ENCODE measurements at regions not wholly inside any gene's neighbourhood (a gene's known extent, or its start where the extent isn't known, plus 50 kb on each side); places are given as distances from the start of the nearest gene placed in this dataset.

- H3K4me2 ChIP-seq (ENCODE audit: low read depth, low read length) = peak overlapping the region; percentile 67
- ChIA-PET CTCF (ENCODE audit: low intra/inter-chr PET ratio, low total read pairs) (no interaction called here), POLR2A (interaction anchor here (0.6 to 2.9 kb wide), 34 partner anchors 9 to 356 kb away, joined by 3 to 37 read pairs (median 6); partner anchors contain the start of gene NEDD9)
- in situ Hi-C loops (cut with HindIII; ENCODE audit: extremely low pct_ligation_motif_present, low pct_unique_long_range_greater_than_20kb) (loop anchor here (10.0 kb wide), 1 partner anchor 127 kb away; no protein-coding TSS in a partner anchor), intact Hi-C loops (cut with micrococcal nuclease; ENCODE audit: unreplicated experiment) (loop anchor here (1.0 to 2.0 kb wide), 5 partner anchors 25 to 135 kb away; partner anchors contain the start of gene NEDD9)
- H3K9ac ChIP-seq (ENCODE audit: insufficient read depth, low read depth, low read length) = peak overlapping the region; percentile 76
- FAIRE-seq (peak; percentile 94), ATAC-seq (peak; percentile 99), DNase-seq (ENCODE audit: low spot score) (peak; percentile 100)
- H3K36me3 ChIP-seq (replicated peaks in 1 of 2; ENCODE audit: control insufficient read depth in 1 of 2, insufficient read depth in 2 of 2, low read length in 2 of 2) = no peaks in the 10 kb centered on the region
- no peaks in the 10 kb centered on the region for H4K20me1 ChIP-seq (ENCODE audit: insufficient read depth, low read length)
- WGBS (ENCODE audit: low lambda C conversion rate) = 0% methylated on average over 6 of the region's 6 CpGs
- H3K4me1 ChIP-seq (ENCODE audit: insufficient read depth, low read length) = peaks cover 75% of the 10 kb centered on the region
- H3K79me2 ChIP-seq (ENCODE audit: insufficient read depth, low read length) = peaks cover 4% of the 10 kb centered on the region
- no peaks in the 10 kb centered on the region for H3K27me3 ChIP-seq (ENCODE audit: control insufficient read depth in 1 of 2, insufficient read depth in 2 of 2, low read length in 2 of 2)
- H3K27ac ChIP-seq (ENCODE audit: extremely low read length, insufficient read depth, low read length) = peak overlapping the region; percentile 94
- no peak overlapping the region for H2AFZ ChIP-seq (ENCODE audit: low read length)
- TSS peak; percentile 99 for BruUV-seq (replicated peaks)
- H3K4me3 ChIP-seq (replicated peaks in 1 of 3; ENCODE audit: insufficient read depth in 1 of 3, low read depth in 2 of 3, low read length in 3 of 3) = peak overlapping the region in 1 of 3 experiments; percentile 10; a peak in 1 of 6 replicates
- no peaks in the 10 kb centered on the region for H3K9me3 ChIP-seq (ENCODE audit: low read length)
- TF ChIP-seq AHR (CRISPR knock-in tag; IDR thresholded peaks at IDR 0.05) = peak; percentile 55; the same call in 1 of the 2 replicates
- no peak for TF ChIP-seq CREB1 (IDR thresholded peaks at IDR 0.05)
- peak; percentile 85 for TF ChIP-seq CREB1 (CRISPR knock-in tag; IDR thresholded peaks at IDR 0.05)
- no peak for TF ChIP-seq HNRNPH1 (optimal IDR thresholded peaks at IDR 0.05; ENCODE audit: low read depth, low read length)
- TF ChIP-seq ZNF503 (CRISPR knock-in tag; IDR thresholded peaks at IDR 0.05) = peak; percentile 74; the same call in 1 of the 2 replicates
- 0 out of 2 replicates have a peak, but pooled peaks have one; percentile 34 for TF ChIP-seq YEATS4 (CRISPR knock-in tag; IDR thresholded peaks at IDR 0.05; ENCODE audit: borderline replicate concordance)
- TF ChIP-seq ZFP36L1 (CRISPR knock-in tag; IDR thresholded peaks at IDR 0.05) = peak; percentile 81
- peak; percentile 39; the same call in 1 of the 2 replicates for TF ChIP-seq ZNF563 (CRISPR knock-in tag; IDR thresholded peaks at IDR 0.05)
- TF ChIP-seq SP5 (CRISPR knock-in tag; IDR thresholded peaks at IDR 0.05; ENCODE audit: borderline replicate concordance, low read depth) = peak; percentile 51
- TF ChIP-seq ARNTL (CRISPR knock-in tag; IDR thresholded peaks at IDR 0.05) = no peak; the same call in none of the 2 replicates
- TF ChIP-seq MBNL3 (CRISPR knock-in tag; conservative IDR thresholded peaks at IDR 0.05) = no peak
- peak; percentile 40; the same call in 1 of the 2 replicates for TF ChIP-seq ZNF598 (CRISPR knock-in tag; IDR thresholded peaks at IDR 0.05; ENCODE audit: borderline replicate concordance)
- TF ChIP-seq ZFP1 (CRISPR knock-in tag; IDR thresholded peaks at IDR 0.05) = peak; percentile 80; the same call in 1 of the 2 replicates
- no peak for TF ChIP-seq ZNF720 (CRISPR knock-in tag; IDR thresholded peaks at IDR 0.05)
- peak; percentile 85 for TF ChIP-seq ZNF639 (CRISPR knock-in tag; conservative IDR thresholded peaks at IDR 0.05)
- 0 out of 2 replicates have a peak, but pooled peaks have one; percentile 17 for TF ChIP-seq CHD2 (IDR thresholded peaks at IDR 0.05; ENCODE audit: low read depth, low read length)
- TF ChIP-seq CEBPB (IDR thresholded peaks at IDR 0.05; ENCODE audit: borderline replicate concordance, low read depth, low read length) = peak; percentile 85
- TF ChIP-seq ZNF781 (CRISPR knock-in tag; IDR thresholded peaks at IDR 0.05; ENCODE audit: borderline replicate concordance, not compliant biosample characterization) = peak; percentile 60
- peak; percentile 53; the same call in 1 of the 2 replicates for TF ChIP-seq ZNF670 (CRISPR knock-in tag; IDR thresholded peaks at IDR 0.05; ENCODE audit: borderline replicate concordance)
- TF ChIP-seq E2F5 (CRISPR knock-in tag; conservative IDR thresholded peaks at IDR 0.05) = no peak
- peak; percentile 85; the same call in 1 of the 2 replicates for TF ChIP-seq ZNF83 (CRISPR knock-in tag; IDR thresholded peaks at IDR 0.05; ENCODE audit: borderline replicate concordance)
- peak; percentile 77 for TF ChIP-seq SP2 (CRISPR knock-in tag; IDR thresholded peaks at IDR 0.05)
Measured at GRCh38 chr6:11367638-11368199, 135.3 kb upstream of the NEDD9 start.

All from HepG2 (cell line).